Activated CD4-positive, alpha-beta T cell treated with anti-CD3 and anti-CD28 coated beads, Interleukin-2, amount 50 U/mL, for 1 hour (primary cell): ENCODE measurements at regions not wholly inside any gene's neighbourhood (a gene's known extent, or its start where the extent isn't known, plus 50 kb on each side); places are given as distances from the start of the nearest gene placed in this dataset.
A peak's percentile ranks its signal among the peaks of the same experiment; 100 is the strongest.
"Not testable (repeated sequence)": the region's sequence is repeated elsewhere in the genome, so short reads cannot be mapped to it uniquely, and the experiment has no call there.

Experiments
- DNase-seq: peaks from one replicate; pipeline ENCODE4 v3.0.0-alpha.2; 2020

GRCh38 chr17:30731210-30732132 lies 93.0 kb downstream of the CRLF3 start:
- DNase-seq: peak; percentile 84

- not testable (repeated sequence) for DNase-seq
These were observed 93.7 kb downstream of the CRLF3 start for GRCh38 chr17:30730837-30731209.

- DNase-seq: not testable (repeated sequence)
These were observed 94.2 kb downstream of the CRLF3 start for GRCh38 chr17:30730171-30730836.

- not testable (repeated sequence) for DNase-seq
These were observed 94.9 kb downstream of the CRLF3 start for GRCh38 chr17:30729471-30730170.

GRCh38 chr17:30727517-30727916 lies 97.0 kb downstream of the CRLF3 start:
- not testable (repeated sequence) for DNase-seq

- not testable (repeated sequence) for DNase-seq
These were observed 97.8 kb downstream of the CRLF3 start for GRCh38 chr17:30726734-30727133.

DNA sequence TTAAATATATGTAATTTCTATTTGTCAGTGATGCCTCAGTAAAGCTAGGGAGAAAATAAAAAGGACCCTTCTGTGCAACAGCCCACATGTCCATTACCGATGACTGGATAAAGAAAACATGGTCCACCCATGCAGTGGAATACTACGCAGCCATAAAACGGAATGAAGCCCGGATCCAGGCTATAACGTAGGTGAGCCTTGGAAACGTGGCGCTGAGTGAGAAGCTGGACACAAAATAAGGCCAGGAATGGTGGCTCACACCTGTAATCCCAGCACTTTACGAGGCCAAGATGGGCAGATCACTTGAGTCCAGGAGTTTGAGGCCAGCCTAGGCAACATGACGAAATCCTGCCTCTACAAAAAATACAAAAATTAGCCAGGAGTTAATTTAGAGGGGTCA lies 98.2 kb downstream of the CRLF3 start:
- not testable (repeated sequence) for DNase-seq

- DNase-seq: not testable (repeated sequence)
These were observed 100.3 kb downstream of the CRLF3 start for GRCh38 chr17:30724034-30724650.

DNA sequence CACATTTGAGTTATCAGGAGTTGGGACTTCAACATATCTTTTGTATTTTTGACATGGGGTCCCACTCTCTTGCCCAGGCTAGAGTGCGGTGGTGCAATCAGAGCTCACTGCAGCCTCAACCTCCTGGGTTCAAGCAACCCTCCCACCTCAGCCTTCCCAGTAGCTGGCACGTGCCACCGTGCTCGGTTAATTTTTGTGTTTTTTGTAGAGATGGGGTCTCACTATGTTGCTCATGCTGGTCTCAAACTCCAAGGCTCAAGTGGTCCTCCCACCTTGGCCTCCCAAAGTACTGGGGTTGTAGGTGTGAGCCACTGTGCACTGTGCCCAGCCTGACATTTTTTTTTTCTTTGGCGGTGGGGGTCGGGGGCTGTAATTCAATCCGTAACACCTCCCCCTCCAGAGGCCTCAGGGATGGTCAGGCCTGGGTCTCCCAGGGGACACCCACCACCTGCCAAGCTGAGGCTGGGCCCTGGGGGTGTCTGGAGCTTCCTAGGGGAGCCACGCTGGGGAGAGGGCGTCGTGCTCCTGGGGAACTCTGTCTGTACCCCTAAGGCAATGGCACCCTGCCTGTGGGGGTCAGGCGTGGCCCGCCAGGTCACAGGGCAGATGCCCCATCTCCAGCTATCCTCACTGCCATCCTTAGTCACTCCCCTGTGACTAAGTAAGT lies 102.2 kb downstream of the CRLF3 start:
- not testable (repeated sequence) for DNase-seq

- not testable (repeated sequence) for DNase-seq
These were observed 103.5 kb downstream of the CRLF3 start for GRCh38 chr17:30720971-30721370.

DNA sequence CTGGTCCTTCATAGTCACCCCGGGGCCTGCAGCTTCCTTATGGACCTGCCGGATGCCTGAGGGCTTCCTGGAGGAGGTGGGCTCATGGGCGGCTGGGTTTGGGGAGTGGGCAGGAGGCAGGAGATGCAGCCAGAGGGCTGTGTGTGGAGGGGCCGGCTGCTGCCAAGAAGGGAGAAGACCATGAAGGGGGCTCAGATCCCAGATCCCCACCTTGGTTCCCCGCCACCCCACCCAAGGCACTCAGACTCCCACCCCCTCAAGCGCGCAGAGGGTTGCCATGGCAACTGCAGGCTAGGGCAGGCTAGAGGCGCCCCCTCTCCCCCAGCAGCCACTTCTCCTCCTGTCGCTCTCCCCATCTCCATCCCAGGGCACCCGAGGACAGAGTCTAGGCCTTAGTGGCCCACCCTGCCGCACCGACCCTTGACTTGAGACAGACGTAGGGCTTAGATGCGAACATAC lies 104.5 kb downstream of the CRLF3 start:
- DNase-seq: no peak

GRCh38 chr17:30719131-30719973 lies 105.1 kb downstream of the CRLF3 start:
- peak; percentile 83 for DNase-seq

DNA sequence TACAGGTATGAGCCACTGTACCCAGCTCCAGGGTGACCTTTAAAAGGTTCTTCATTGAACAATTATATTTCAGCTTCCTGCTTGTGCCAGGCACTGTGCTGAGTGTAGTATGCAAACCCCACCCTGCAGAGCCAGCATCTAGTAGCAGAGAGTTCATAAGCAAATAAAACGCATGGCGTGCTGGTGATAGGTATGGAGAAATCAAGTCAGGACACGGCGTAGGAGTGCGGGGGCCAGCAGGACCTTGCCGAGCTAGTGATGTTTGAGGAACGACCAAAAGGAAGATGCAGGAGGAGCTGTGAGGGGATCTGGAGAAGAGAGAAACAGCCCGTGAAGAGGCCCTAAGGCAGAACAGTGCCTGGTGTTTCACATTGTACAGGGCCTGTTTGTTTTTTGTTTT lies 105.8 kb downstream of the CRLF3 start:
- not testable (repeated sequence) for DNase-seq

DNA sequence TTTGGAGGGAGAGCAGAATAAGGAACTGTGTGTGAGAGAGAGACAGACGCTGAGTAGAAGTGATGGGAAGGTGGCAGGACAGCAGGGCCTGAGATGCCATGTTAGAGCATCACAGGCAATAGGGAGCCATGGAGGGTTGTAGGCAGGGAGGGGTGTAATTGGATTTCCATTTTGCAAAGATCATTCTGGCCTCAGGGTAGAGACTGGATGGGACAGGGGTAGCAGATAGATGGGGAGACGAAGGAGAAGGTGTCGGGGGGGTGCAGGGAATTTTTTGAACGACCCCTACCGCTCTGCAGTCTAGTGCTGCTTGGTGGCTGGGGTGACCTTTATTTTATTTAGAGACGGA lies 106.4 kb downstream of the CRLF3 start:
- not testable (repeated sequence) for DNase-seq

- DNase-seq: no peak
These were observed 107.0 kb downstream of the CRLF3 start for GRCh38 chr17:30717291-30718098.

GRCh38 chr17:30716461-30717290 lies 107.8 kb downstream of the CRLF3 start:
- DNase-seq: no peak

- peak; percentile 40 for DNase-seq
These were observed 109.5 kb downstream of the CRLF3 start for GRCh38 chr17:30714825-30715622.

DNA sequence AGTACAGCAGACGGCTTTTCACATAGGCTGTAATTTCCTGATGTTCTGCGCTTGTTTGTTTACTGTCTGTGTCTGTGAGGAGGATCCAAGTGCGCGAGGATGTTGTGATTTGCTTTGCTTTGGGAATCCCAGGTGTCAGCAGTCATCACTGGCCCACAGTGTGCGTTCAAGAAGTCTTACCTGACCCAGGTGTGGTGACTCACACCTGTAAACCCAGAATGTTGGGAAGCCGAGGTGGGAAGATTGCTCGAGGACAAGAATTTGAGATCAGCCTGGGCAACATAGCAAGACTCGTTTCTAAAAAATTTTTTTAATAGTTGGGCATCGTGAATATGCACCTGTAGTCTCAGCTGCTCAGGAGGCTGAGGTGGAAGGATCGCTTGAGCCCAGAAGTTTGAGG lies 110.7 kb downstream of the CRLF3 start:
- DNase-seq: not testable (repeated sequence)

GRCh38 chr17:30712859-30713258 lies 111.6 kb downstream of the CRLF3 start:
- not testable (repeated sequence) for DNase-seq
